ENCODE measurements at regions not wholly inside any gene's neighbourhood (a gene's known extent, or its start where the extent isn't known, plus 50 kb on each side); places are given as distances from the start of the nearest gene placed in this dataset.

- CTCF ChIA-PET = interaction anchor here (0.5 kb wide), 1 partner anchor 957 kb away, joined by 3 read pairs; no protein-coding TSS in a partner anchor
These were observed 67.9 kb upstream of the GLS start for GRCh38 chr2:190812506-190813294.

GRCh38 chr2:190815226-190815625, 65.4 kb upstream of the GLS start:
- Histone ChIP-seq H3K27ac (ENCODE audit: extremely low read depth, low read depth, low read length) (no peak overlapping the region), H3K4me3 (ENCODE audit: low read depth, low read length) (no peak overlapping the region), H3K4me1 (ENCODE audit: control insufficient read depth, insufficient read depth, low read length) (no peaks in the 10 kb centered on the region), H3K9me3 (ENCODE audit: control insufficient read depth, insufficient read depth, low read depth, low read length) (no peaks in the 10 kb centered on the region), H3K36me3 (ENCODE audit: control insufficient read depth in 2 of 2, insufficient read depth in 1 of 2, low read length in 2 of 2) (no peaks in the 10 kb centered on the region)
- CTCF ChIA-PET = no interaction called here
- TF ChIP-seq ZBTB49 (tag by site-specific recombination; IDR thresholded peaks at IDR 0.05; ENCODE audit: low read depth) = no peak
- no peak for TF ChIP-seq ZNF423 (tag by site-specific recombination; IDR thresholded peaks at IDR 0.05)
- TF ChIP-seq SP3 (tag by site-specific recombination; IDR thresholded peaks at IDR 0.05) = no peak
- no peak for TF ChIP-seq ZNF549 (tag by site-specific recombination; IDR thresholded peaks at IDR 0.05)
- no peak for TF ChIP-seq ZNF558 (tag by site-specific recombination; IDR thresholded peaks at IDR 0.05)
- no peak for TF ChIP-seq ZNF501 (tag by site-specific recombination; IDR thresholded peaks at IDR 0.05)
- no peak for TF ChIP-seq YY2 (tag by site-specific recombination; IDR thresholded peaks at IDR 0.05)
- TF ChIP-seq, protein P1, sequence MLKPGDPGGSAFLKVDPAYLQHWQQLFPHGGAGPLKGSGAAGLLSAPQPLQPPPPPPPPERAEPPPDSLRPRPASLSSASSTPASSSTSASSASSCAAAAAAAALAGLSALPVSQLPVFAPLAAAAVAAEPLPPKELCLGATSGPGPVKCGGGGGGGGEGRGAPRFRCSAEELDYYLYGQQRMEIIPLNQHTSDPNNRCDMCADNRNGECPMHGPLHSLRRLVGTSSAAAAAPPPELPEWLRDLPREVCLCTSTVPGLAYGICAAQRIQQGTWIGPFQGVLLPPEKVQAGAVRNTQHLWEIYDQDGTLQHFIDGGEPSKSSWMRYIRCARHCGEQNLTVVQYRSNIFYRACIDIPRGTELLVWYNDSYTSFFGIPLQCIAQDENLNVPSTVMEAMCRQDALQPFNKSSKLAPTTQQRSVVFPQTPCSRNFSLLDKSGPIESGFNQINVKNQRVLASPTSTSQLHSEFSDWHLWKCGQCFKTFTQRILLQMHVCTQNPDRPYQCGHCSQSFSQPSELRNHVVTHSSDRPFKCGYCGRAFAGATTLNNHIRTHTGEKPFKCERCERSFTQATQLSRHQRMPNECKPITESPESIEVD (tag by site-specific recombination; IDR thresholded peaks at IDR 0.05) = no peak
- TF ChIP-seq RBAK (tag by site-specific recombination; IDR thresholded peaks at IDR 0.05) = no peak
- no peak for TF ChIP-seq GLI4 (tag by site-specific recombination; IDR thresholded peaks at IDR 0.05)
- POLR2A ChIA-PET = no interaction called here

More at GRCh38 chr2:190812506-190813294, 67.9 kb upstream of the GLS start:
- no peak overlapping the region for H3K4me3 ChIP-seq (ENCODE audit: low read depth, low read length)
- no peak overlapping the region for H3K27ac ChIP-seq (ENCODE audit: extremely low read depth, low read depth, low read length)
- H3K9me3 ChIP-seq (ENCODE audit: control insufficient read depth, insufficient read depth, low read depth, low read length) = no peaks in the 10 kb centered on the region
- TF ChIP-seq ZBTB1 (tag by site-specific recombination; IDR thresholded peaks at IDR 0.05) (no peak), TCF7L2 (IDR thresholded peaks at IDR 0.05; ENCODE audit: borderline replicate concordance, low read depth, low read length) (no peak), HOXA7 (CRISPR knock-in tag; IDR thresholded peaks at IDR 0.05; ENCODE audit: borderline replicate concordance) (no peak), ZFP69B (tag by site-specific recombination; IDR thresholded peaks at IDR 0.05) (no peak), ZNF791 (tag by site-specific recombination; IDR thresholded peaks at IDR 0.05) (no peak), WT1 (tag by site-specific recombination; IDR thresholded peaks at IDR 0.05) (no peak), ZBTB10 (tag by site-specific recombination; IDR thresholded peaks at IDR 0.05) (no peak), ZNF610 (tag by site-specific recombination; IDR thresholded peaks at IDR 0.05; ENCODE audit: borderline replicate concordance) (no peak), ZNF146 (tag by site-specific recombination; IDR thresholded peaks at IDR 0.05) (no peak), KLF16 (tag by site-specific recombination; IDR thresholded peaks at IDR 0.05) (no peak), ZNF416 (tag by site-specific recombination; IDR thresholded peaks at IDR 0.05) (no peak), ZNF670 (tag by site-specific recombination; IDR thresholded peaks at IDR 0.05; ENCODE audit: low read depth) (no peak)
- TF ChIP-seq, protein P2, sequence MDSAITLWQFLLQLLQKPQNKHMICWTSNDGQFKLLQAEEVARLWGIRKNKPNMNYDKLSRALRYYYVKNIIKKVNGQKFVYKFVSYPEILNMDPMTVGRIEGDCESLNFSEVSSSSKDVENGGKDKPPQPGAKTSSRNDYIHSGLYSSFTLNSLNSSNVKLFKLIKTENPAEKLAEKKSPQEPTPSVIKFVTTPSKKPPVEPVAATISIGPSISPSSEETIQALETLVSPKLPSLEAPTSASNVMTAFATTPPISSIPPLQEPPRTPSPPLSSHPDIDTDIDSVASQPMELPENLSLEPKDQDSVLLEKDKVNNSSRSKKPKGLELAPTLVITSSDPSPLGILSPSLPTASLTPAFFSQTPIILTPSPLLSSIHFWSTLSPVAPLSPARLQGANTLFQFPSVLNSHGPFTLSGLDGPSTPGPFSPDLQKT (IDR thresholded peaks at IDR 0.05; ENCODE audit: borderline replicate concordance, low read depth, low read length) = no peak
- POLR2A ChIA-PET = interaction anchor here (1.0 kb wide), 1 partner anchor 69 kb away, joined by 5 read pairs; the partner anchor contains the start of gene GLS
- H3K36me3 ChIP-seq (ENCODE audit: control insufficient read depth in 2 of 2, insufficient read depth in 1 of 2, low read length in 2 of 2) = no peaks in the 10 kb centered on the region
- H3K4me1 ChIP-seq (ENCODE audit: control insufficient read depth, insufficient read depth, low read length) = no peaks in the 10 kb centered on the region
